ENCODE measurements at regions not wholly inside any gene's neighbourhood (a gene's known extent, or its start where the extent isn't known, plus 50 kb on each side); places are given as distances from the start of the nearest gene placed in this dataset.

- TF ChIP-seq CTCF (IDR thresholded peaks at IDR 0.05), result no peak
- no peak for DNase-seq (ENCODE audit: low spot score)
- no peaks in the 10 kb centered on the region for H3K36me3 ChIP-seq
Measured at GRCh38 chr18:38951633-38952032, 1386.0 kb upstream of the CELF4 start.

GRCh38 chr18:38948436-38948835 lies 1382.8 kb upstream of the CELF4 start:
- Histone ChIP-seq H3K36me3 (no peaks in the 10 kb centered on the region), H3K27me3 (replicated peaks; ENCODE audit: insufficient read depth) (no peaks in the 10 kb centered on the region), H3K9me3 (no peaks in the 10 kb centered on the region), H3K4me1 (ENCODE audit: control insufficient read depth in 1 of 2, low read depth in 2 of 2) (no peaks in the 10 kb centered on the region), H3K4me3 (no peak overlapping the region), H3K27ac (no peak overlapping the region)
- DNase-seq (ENCODE audit: low spot score), result no peak
- TF ChIP-seq CTCF (IDR thresholded peaks at IDR 0.05), result no peak
- ATAC-seq (ENCODE audit: insufficient number of reproducible peaks, low FRiP score, low read depth), result no peak

More at GRCh38 chr18:38951633-38952032, 1386.0 kb upstream of the CELF4 start:
- Histone ChIP-seq H3K4me1 (ENCODE audit: control insufficient read depth in 1 of 2, low read depth in 2 of 2) (no peaks in the 10 kb centered on the region), H3K27me3 (replicated peaks; ENCODE audit: insufficient read depth) (no peaks in the 10 kb centered on the region), H3K9me3 (no peaks in the 10 kb centered on the region), H3K4me3 (no peak overlapping the region), H3K27ac (no peak overlapping the region)
- ATAC-seq (ENCODE audit: insufficient number of reproducible peaks, low FRiP score, low read depth), result no peak

DNA sequence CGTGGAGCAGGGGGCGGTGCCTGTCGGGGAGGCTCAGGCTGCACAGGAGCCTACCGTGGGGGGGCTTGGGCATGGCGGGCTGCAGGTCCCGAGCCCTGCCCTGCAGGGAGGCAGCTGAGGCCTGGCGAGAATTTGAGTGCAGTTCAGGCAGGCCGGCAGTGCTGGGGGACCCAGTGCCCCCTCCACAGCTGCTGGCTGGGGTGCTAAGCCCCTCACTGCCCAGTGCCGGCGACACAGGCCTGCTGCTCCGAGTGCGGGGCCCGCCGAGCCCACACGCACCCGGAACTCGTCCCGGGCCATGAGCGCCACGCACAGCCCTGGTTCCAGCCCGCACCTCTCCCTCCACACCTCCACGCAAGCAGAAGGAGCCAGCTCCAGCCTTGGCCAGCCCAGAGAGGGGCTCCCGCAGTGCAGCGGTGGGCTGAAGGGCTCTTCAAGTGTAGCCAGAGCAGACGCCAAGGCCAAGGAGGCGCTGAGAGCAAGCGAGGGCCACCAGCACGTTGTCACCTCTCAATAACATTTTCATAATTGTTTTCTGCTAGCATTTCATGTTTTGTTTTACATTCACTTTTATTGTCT lies 1378.9 kb upstream of the CELF4 start:
- H3K4me3 ChIP-seq, result no peak overlapping the region
- no peaks in the 10 kb centered on the region for H3K9me3 ChIP-seq
- H3K36me3 ChIP-seq, result no peaks in the 10 kb centered on the region
- no peak overlapping the region for H3K27ac ChIP-seq
- no peaks in the 10 kb centered on the region for H3K4me1 ChIP-seq (ENCODE audit: control insufficient read depth in 1 of 2, low read depth in 2 of 2)
- ATAC-seq (ENCODE audit: insufficient number of reproducible peaks, low FRiP score, low read depth) (no peak), DNase-seq (ENCODE audit: low spot score) (no peak)
- H3K27me3 ChIP-seq (replicated peaks; ENCODE audit: insufficient read depth), result no peaks in the 10 kb centered on the region
- no peak for TF ChIP-seq CTCF (IDR thresholded peaks at IDR 0.05)

DNA sequence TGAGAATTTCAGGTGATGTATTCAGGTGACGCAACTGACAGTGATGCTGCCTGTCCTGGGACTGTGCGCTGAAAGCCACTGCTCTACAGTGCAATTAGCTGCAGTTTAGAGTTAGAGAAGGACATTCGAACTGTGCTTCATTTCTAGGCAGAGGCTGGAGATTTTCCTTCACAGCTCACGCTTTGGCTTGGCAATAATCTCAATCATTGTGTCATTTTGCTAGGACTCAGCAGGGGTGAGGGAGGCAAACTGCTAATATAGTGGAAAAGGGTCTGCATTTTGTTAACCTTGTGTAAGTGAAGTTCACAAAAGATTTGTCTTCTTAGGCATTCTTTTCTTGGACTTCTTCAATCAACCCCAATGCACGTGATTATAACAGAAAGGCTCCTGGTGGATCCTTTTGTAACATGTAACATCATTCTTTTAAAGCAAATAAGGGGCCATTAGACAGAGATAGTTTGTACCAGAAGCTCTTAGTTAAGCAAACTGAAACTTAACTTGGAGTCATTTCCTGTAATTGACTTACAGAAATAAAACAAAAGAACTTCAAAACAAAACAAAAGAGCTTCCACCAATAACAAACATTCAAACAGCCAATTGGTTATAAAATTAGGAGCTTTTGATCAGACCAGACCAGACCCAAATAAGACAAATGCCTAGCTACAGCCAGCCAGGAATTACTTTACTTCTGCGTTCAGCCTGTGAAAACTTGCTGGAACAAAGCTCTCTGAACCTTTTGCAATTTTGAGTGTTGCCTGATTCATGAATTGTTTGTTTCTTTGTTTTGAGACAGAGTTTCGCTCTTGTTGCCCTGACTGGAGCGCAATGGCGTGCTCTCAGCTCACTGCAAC lies 1376.3 kb upstream of the CELF4 start:
- DNase-seq (ENCODE audit: low spot score) (no peak), ATAC-seq (ENCODE audit: insufficient number of reproducible peaks, low FRiP score, low read depth) (no peak)
- Histone ChIP-seq H3K36me3 (no peaks in the 10 kb centered on the region), H3K27ac (no peak overlapping the region), H3K4me3 (peak overlapping the region; percentile 10), H3K27me3 (replicated peaks; ENCODE audit: insufficient read depth) (no peaks in the 10 kb centered on the region), H3K4me1 (ENCODE audit: control insufficient read depth in 1 of 2, low read depth in 2 of 2) (no peaks in the 10 kb centered on the region), H3K9me3 (no peaks in the 10 kb centered on the region)
- no peak for TF ChIP-seq CTCF (IDR thresholded peaks at IDR 0.05)

DNA sequence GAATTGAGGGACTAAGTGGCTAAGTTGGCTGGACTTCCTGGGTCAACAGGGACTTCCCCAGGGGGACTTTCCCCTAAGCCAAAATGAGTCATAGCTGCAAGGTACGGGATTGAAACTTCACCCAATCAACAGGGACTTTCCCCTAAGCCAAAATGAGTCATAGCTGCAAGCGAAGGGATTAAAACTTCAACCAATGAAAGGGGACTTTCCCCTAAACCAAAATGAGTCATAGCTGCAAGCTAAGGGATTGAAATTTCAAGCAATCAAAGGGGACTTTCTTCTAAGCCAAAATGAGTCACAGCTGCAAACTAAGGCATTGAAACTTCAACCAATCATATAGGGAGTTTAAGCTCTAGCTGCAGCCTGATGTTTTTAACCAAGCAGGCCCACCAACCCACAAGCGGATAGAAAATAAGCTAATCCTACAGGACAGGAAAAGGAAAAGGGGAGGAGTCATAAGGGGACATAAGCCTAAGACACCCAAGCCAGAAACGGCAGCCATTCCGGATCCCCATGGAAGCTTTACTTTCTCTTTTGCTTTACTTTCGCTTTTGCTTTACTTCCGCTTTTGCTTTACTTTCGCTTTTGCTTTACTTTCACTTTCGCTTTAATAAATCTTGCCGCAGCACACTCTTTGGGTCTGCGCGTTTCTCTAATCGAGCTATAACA lies 1375.4 kb upstream of the CELF4 start:
- H3K27ac ChIP-seq, result no peak overlapping the region
- no peaks in the 10 kb centered on the region for H3K9me3 ChIP-seq
- no peaks in the 10 kb centered on the region for H3K36me3 ChIP-seq
- no peak for ATAC-seq (ENCODE audit: insufficient number of reproducible peaks, low FRiP score, low read depth)
- no peaks in the 10 kb centered on the region for H3K4me1 ChIP-seq (ENCODE audit: control insufficient read depth in 1 of 2, low read depth in 2 of 2)
- H3K4me3 ChIP-seq, result peak overlapping the region; percentile 10
- DNase-seq (ENCODE audit: low spot score), result no peak
- no peak for TF ChIP-seq CTCF (IDR thresholded peaks at IDR 0.05)
- no peaks in the 10 kb centered on the region for H3K27me3 ChIP-seq (replicated peaks; ENCODE audit: insufficient read depth)
